NCI-H2196 (cell line): ENCODE measurements at regions not wholly inside any gene's neighbourhood (a gene's known extent, or its start where the extent isn't known, plus 50 kb on each side); places are given as distances from the start of the nearest gene placed in this dataset.
A peak's percentile ranks its signal among the peaks of the same experiment; 100 is the strongest.

Experiments
- DNase-seq: peaks from one replicate; lab custom pipeline; 2025; ENCODE audit not compliant: unreplicated experiment; lab: John Stamatoyannopoulos, UW

GRCh38 chr12:46453428-46453827 lies 80.9 kb upstream of the SLC38A2 start:
- no peak for DNase-seq

DNA sequence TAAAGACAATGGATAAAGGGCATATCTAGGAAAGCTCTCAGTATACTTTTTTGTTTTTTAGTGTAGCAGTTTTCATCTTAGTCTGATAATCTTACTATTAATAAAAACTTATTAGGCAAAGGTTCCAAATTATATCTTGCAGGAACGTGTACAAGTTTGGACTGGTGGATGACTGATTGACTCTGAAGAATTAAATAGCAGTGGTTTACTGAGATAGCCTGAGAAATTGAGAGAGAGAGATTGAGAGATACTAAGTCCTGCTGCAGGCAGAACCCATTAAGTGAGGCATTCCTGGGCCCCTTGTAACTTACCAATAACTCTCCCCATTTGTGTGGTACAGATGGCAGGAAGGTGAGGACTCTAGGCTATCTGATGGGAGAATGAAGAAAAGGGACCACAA lies 80.2 kb upstream of the SLC38A2 start:
- DNase-seq: no peak

DNA sequence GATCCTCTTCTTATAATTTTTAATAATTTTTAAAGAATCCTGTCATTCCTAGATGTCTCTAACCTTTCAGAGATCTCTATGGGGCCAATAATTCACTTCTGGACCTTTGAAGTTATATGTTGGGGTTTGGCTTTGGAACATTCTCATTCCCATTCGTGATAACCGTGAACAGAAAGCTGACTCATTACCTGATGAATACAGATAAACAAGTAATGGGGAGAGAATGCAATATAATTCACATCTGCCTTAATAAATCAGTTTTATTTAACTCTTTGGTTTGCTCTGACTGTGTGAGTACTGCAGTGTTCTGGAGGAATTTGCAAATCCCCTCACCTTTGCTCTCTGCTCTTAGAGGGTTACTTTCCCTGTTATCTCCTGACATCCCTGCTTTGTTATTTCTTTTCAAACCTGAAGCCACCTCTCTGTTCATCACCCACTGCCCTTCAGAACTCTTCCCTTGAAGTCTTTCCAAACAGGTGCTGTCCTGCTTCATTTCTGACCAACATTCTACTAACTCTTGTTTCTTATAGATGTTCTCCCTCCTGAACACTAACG lies 79.6 kb upstream of the SLC38A2 start:
- no peak for DNase-seq

- no peak for DNase-seq
Measured at GRCh38 chr12:46451276-46452021, 78.9 kb upstream of the SLC38A2 start.

- DNase-seq: peak; percentile 27
Measured at GRCh38 chr12:46450279-46450748, 77.7 kb upstream of the SLC38A2 start.

DNA sequence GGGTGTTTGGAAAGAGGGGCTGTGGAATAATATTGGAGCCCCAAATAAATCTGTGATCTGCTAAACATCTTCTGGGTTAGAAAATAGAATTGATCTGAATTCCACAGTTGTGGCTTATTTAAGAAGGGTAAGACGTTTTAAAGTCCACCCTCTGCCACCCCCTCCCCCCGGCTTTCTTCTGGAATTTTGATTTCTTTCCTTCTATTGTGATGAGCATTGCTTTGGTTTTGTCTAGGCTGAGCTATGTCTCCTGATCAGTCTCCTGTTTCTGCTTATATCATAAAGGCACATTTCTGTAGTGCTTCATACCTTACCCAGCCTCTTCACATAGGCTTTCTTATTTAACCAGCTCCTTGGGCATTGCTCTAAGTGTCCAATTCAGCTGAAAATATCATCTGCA lies 77.3 kb upstream of the SLC38A2 start:
- no peak for DNase-seq

DNA sequence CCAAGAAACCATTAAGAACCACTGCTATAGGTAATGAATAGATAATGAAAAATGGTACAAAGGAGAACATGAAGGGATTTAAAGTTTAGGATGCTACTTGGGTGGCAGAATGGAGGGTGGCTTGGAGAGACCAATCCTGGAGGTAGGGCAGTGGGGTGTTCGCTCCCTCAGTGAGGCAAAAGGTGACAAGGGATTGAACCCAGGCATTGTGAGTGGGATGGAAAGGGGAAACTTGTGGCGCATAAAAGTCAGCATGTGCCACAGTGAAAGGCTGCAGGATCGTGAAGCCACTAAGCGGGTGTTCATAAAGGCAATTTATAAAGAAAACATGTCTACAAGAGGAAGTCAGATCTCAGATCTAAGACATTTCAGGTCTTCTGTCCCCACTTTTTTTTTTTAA lies 76.7 kb upstream of the SLC38A2 start:
- no peak for DNase-seq

DNA sequence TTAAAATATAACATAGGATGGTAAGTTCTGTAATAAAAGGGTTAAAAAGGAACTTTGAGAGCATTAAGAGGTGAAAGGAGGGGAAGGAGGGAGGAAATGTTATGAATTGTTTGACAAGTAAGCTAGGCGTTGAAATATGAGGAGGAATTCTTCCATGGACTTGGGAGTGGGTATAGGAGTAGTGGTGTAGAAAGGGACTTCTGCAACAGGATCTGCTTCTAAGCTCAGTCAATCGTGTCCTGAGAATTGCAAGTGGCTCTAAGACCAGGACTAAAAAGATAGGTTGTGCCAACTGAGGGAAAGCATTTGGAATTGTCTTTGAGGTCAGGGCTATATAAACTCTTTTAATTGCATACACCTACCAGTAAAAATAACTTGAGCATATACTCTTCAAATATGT lies 74.1 kb upstream of the SLC38A2 start:
- DNase-seq: no peak

DNA sequence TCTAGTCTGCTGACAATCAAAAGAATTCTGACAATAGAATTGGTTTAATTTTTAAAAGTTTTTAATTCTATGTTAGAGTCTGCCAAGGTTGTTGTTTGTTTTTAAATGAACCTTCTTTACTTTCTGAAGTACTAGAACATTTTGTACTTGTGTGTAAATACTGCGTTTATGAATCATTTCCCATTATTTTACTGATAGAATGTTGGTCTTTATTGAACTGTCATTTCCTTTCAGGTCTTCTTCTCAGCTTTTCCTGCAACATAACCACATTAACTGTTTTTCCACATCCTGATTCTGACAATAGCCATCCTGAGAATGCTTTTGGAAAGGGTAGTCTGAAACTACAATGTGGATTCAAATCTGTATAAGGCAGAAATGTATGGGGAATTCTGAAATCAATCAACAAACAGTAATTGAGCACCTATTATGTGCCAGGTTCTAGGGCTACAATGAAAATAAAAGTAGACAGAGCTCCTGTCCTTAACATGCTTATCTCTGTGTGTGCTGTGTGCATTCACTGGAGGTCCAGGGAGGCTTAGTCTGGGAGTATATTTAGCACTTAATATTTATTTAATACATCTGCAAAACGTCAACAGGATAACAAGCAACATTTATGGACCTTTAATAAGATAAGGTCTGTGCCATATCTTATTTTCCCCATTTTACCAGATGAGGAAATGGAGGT lies 73.1 kb upstream of the SLC38A2 start:
- DNase-seq: no peak

GRCh38 chr12:46445093-46445492 lies 72.5 kb upstream of the SLC38A2 start:
- DNase-seq: no peak

DNA sequence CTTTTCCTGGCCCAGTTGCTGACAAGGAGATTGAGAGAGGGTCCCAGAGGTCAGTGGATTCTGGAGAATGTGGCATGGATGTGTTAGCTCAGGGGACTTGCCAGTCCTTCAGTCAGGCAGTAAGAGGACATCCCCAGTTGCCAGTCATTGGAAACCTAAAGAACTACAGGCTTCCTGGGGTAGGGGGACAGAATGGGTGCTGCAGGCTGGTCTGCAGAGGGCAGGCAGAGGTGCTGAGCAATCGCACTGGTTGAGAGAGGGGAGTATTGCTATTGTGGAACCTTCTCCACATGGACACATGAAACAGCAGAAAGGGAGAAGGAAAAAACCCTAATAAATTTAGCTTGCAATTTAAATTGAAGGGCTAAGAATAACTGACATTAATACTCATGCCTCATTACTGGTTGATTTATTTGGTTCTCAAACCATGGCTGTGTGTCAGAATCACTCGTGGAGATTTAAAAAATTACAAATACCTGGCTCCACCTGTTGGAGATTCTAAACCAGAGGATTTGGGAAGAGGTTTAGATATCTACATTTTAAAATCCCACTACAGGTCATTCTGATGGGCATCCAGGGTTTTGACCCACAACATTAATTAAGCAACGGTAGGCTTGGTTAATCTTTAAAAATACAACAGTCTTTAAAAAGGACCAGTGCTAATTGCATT lies 71.2 kb upstream of the SLC38A2 start:
- DNase-seq: no peak

DNA sequence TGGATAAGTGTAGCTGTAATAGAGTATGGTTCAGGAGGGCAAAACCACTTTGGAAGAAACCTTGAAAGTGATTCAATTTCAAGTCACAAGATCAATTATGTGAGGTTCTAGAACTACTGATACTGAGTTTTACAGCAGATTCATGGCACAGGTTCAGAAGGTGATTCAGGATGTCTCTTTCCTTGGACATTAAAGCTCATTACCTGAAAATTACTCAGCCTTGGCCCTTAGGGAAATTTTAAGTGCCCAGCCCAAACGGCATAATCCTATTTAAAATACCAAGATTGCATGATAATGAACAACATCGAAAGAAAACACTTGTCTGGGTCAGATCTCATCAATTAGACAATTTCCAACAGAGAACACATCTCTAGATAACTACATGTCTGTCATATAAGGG lies 70.2 kb upstream of the SLC38A2 start:
- DNase-seq: no peak

- no peak for DNase-seq
Measured at GRCh38 chr12:46442239-46442638, 69.7 kb upstream of the SLC38A2 start.

- DNase-seq: no peak
Measured at GRCh38 chr12:46439793-46440511, 67.4 kb upstream of the SLC38A2 start.

DNA sequence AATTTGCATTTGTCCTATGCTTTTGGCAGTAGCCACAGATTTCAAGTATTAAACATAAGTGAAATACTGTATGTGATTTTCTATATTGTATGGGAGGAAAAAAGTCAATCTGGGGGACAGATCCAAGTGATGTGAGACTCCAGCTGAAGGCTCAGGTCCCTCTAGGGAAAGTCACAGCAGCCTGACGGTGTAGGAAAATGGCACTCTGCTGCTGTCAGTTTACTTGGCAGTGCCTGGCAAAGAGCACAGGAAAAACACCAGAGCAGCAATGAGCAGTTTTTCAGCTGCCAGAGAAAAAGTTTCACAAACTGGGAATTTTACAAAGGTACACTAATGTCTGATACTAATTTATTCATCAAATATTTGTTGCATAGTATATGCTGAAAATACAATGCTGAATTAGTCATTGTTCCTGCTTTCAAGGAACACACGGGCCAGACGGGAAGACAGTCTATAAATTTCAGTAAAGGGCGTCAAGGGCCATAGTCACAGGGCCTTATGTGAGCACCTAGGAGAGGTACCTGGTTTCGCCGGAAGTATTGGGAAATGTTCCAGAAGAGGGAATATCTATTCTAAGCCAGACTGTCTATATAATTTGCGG lies 66.2 kb upstream of the SLC38A2 start:
- no peak for DNase-seq

GRCh38 chr12:46438256-46438655 lies 65.7 kb upstream of the SLC38A2 start:
- no peak for DNase-seq

GRCh38 chr12:46437469-46437868 lies 64.9 kb upstream of the SLC38A2 start:
- no peak for DNase-seq

- no peak for DNase-seq
Measured at GRCh38 chr12:46436747-46437146, 64.2 kb upstream of the SLC38A2 start.

DNA sequence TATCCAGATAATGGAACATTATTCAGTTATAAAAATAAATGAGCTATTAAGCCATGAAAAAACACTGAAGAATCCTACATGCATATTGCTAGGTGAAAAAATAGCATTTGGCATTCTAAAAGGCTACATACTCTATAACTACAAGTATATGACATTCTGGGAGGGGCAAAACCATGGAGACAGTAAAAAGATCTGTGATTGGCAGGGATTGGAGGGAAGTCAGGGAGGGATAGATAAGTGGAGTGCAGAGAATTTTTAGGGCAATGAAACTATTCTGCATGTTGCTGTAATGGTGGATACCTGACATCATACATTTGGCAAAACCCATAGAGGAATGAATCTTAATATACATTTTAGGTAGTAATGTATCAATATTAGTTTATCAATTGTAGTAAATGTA lies 63.1 kb upstream of the SLC38A2 start:
- no peak for DNase-seq

DNA sequence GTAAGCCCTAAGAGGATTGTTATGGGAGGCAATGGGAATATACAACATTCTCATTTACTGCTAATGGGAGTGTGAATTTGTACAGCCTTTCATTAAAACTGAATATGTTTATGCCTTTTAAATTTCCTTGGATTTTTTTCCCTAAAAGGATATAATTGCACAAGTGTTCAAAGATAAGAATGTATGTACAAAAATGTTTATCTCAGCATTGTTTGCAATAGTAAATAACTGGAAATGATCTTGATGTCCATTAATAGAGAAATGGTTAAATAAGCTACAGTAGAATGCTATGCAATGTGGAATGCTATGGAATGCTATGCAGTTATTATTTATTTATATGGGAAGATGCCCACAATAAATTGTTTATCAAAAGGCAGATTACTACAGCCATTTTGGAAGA lies 62.5 kb upstream of the SLC38A2 start:
- DNase-seq: no peak

- DNase-seq: no peak
Measured at GRCh38 chr12:46433829-46434228, 61.3 kb upstream of the SLC38A2 start.
